Osteoblast (primary cell): ENCODE measurements at regions not wholly inside any gene's neighbourhood (a gene's known extent, or its start where the extent isn't known, plus 50 kb on each side); places are given as distances from the start of the nearest gene placed in this dataset.

ENCODE experiments used
- DNase-seq: peaks from one replicate; pipeline ENCODE4 v3.0.0; 2011; ENCODE audit warnings: low spot score, mixed read lengths; ENCODE audit not compliant: insufficient read length; ENCODE audit errors: missing footprints
- H2AFZ ChIP-seq: 2 replicates; pipeline ENCODE4 v1.6.0; 2011; ENCODE audit warnings: mild to moderate bottlenecking, low read length
- H3K27ac ChIP-seq: 2 replicates; pipeline ENCODE4 v1.5.1; 2011; ENCODE audit warnings: mild to moderate bottlenecking, low read depth, low read length, moderate library complexity
- H3K27me3 ChIP-seq: 2 replicates; pipeline ENCODE4 v1.6.0; 2012; ENCODE audit warnings: mild to moderate bottlenecking, control low read depth, inconsistent platforms, low read length, moderate library complexity; ENCODE audit not compliant: insufficient read depth
- H3K36me3 ChIP-seq: 2 replicates; pipeline ENCODE4 v1.5.1; 2011; ENCODE audit warnings: mild to moderate bottlenecking, low read length, control low read depth, moderate library complexity; ENCODE audit not compliant: insufficient read depth
- H3K4me1 ChIP-seq: 2 replicates; pipeline ENCODE4 v1.5.1; 2011; ENCODE audit warnings: mild to moderate bottlenecking, low read length, control low read depth, moderate library complexity; ENCODE audit not compliant: insufficient read depth
- H3K4me2 ChIP-seq: 2 replicates; pipeline ENCODE4 v1.6.0; 2011; ENCODE audit warnings: mild to moderate bottlenecking, low read length; ENCODE audit not compliant: insufficient read depth
- H3K4me3 ChIP-seq: fragments of 200-600 bp; sonication (generic); 3 replicates; pipeline ENCODE4 v1.5.1; 2012; ENCODE audit warnings: mild to moderate bottlenecking, low read length, inconsistent platforms; ENCODE audit not compliant: insufficient read depth
- H3K79me2 ChIP-seq: 2 replicates; pipeline ENCODE4 v1.6.0; 2012; ENCODE audit warnings: mild to moderate bottlenecking, low read length, control low read depth, inconsistent platforms; ENCODE audit not compliant: insufficient read depth
- H3K9me3 ChIP-seq: 2 replicates; pipeline ENCODE4 v1.5.1; 2011; ENCODE audit warnings: low read depth, low read length, control low read depth
- H4K20me1 ChIP-seq: 2 replicates; pipeline ENCODE4 v1.6.0; 2012; ENCODE audit warnings: mild to moderate bottlenecking, low read length, control low read depth; ENCODE audit not compliant: insufficient read depth
- CTCF ChIP-seq: IDR thresholded peaks from 2 replicates; pipeline ENCODE4 v1.5.1; 2011; ENCODE audit warnings: mild to moderate bottlenecking, low read depth, low read length, moderate library complexity; ENCODE audit errors: extremely low read depth

DNA sequence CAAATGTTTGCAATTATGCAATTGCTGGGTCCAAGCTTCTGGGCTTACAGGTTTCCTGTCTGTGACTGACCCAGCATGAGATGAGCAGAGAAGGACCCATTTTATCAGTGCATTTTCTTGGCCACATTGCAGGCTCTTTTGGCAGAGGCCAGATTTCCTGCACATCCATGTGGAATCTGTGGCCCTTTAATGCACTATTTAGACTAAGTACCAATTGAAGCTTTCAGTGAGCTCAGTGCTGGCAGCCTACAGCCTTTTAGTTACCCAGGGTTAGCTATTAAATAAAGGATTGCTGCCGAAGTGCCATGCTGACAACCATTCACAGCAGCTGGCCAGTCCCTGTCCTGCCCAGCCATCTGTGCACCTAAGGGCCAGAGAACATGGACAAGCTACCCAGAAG is 165.0 kb downstream of the ANKRD30B start:
- peaks cover 21% of the 10 kb centered on the region for H3K4me1 ChIP-seq
- H3K4me2 ChIP-seq: no peak overlapping the region
- H3K9me3 ChIP-seq: no peaks in the 10 kb centered on the region
- TF ChIP-seq CTCF: no peak
- no peaks in the 10 kb centered on the region for H3K36me3 ChIP-seq
- H3K4me3 ChIP-seq: no peak overlapping the region
- H3K27me3 ChIP-seq: no peaks in the 10 kb centered on the region
- H4K20me1 ChIP-seq: no peaks in the 10 kb centered on the region
- DNase-seq: no peak
- H3K79me2 ChIP-seq: no peaks in the 10 kb centered on the region
- no peak overlapping the region for H2AFZ ChIP-seq
- no peak overlapping the region for H3K27ac ChIP-seq

DNA sequence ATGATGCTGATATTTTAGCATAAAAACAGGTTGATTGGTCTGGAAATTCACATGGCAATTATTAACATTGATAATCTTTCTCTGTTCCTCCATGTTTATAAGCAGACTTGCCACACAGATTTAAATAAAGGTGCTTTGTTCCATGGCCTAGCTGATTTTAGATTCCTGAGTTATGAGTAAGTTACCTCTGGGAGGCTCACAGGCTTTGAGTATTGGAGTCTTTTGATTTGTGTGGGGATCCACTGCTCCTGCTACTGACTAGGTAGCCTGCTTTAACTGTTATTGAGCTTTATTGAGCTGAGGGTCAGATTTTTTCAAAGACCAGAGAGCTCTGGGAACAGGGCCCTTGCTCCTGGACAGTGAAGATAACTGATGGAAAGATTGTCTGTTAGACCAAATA is 166.1 kb downstream of the ANKRD30B start:
- H3K4me3 ChIP-seq: no peak overlapping the region
- H3K36me3 ChIP-seq: no peaks in the 10 kb centered on the region
- no peak overlapping the region for H3K4me2 ChIP-seq
- DNase-seq: no peak
- peaks cover 21% of the 10 kb centered on the region for H3K4me1 ChIP-seq
- no peaks in the 10 kb centered on the region for H3K9me3 ChIP-seq
- no peaks in the 10 kb centered on the region for H3K27me3 ChIP-seq
- no peak for TF ChIP-seq CTCF
- H3K79me2 ChIP-seq: no peaks in the 10 kb centered on the region
- H4K20me1 ChIP-seq: no peaks in the 10 kb centered on the region
- no peak overlapping the region for H2AFZ ChIP-seq
- peak overlapping the region; percentile 8 for H3K27ac ChIP-seq

- no peak overlapping the region for H3K4me2 ChIP-seq
- no peaks in the 10 kb centered on the region for H4K20me1 ChIP-seq
- DNase-seq: no peak
- H3K79me2 ChIP-seq: no peaks in the 10 kb centered on the region
- H3K4me1 ChIP-seq: peaks cover 21% of the 10 kb centered on the region
- H2AFZ ChIP-seq: no peak overlapping the region
- no peaks in the 10 kb centered on the region for H3K27me3 ChIP-seq
- H3K27ac ChIP-seq: peak overlapping the region; percentile 8
- TF ChIP-seq CTCF: no peak
- H3K4me3 ChIP-seq: no peak overlapping the region
- no peaks in the 10 kb centered on the region for H3K36me3 ChIP-seq
- H3K9me3 ChIP-seq: no peaks in the 10 kb centered on the region
Measured at GRCh38 chr18:14914771-14915170, 166.8 kb downstream of the ANKRD30B start.

DNA sequence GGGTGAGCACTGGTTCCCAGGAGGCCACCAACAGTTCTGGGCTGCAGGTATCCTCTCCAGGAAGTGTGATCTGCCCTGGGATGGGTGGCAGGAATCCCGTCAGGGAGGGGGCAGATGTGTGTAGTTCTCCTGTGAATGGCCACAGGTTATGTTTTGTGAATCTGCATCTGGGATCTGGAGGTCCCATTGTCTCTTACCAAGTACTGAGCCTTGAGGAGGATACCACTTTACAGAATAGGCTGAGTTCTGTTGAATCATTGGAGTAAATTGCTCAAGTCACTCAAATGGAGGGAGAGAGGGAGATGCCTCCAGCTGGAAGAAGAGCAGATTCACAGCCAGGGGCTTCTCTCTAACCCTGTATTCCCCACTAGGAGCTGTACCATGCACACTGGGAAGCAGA is 168.2 kb downstream of the ANKRD30B start:
- TF ChIP-seq CTCF: no peak
- Histone ChIP-seq H3K27me3 (no peaks in the 10 kb centered on the region), H3K79me2 (no peaks in the 10 kb centered on the region), H3K4me3 (no peak overlapping the region), H3K36me3 (no peaks in the 10 kb centered on the region), H4K20me1 (no peaks in the 10 kb centered on the region), H3K4me1 (peaks cover 21% of the 10 kb centered on the region), H3K27ac (no peak overlapping the region), H3K4me2 (no peak overlapping the region), H2AFZ (no peak overlapping the region), H3K9me3 (no peaks in the 10 kb centered on the region)
- DNase-seq: no peak
